ENCODE measurements at regions not wholly inside any gene's neighbourhood (a gene's known extent, or its start where the extent isn't known, plus 50 kb on each side); places are given as distances from the start of the nearest gene placed in this dataset.
"Not testable (repeated sequence)": the region's sequence is repeated elsewhere in the genome, so short reads cannot be mapped to it uniquely, and the experiment has no call there.

DNA sequence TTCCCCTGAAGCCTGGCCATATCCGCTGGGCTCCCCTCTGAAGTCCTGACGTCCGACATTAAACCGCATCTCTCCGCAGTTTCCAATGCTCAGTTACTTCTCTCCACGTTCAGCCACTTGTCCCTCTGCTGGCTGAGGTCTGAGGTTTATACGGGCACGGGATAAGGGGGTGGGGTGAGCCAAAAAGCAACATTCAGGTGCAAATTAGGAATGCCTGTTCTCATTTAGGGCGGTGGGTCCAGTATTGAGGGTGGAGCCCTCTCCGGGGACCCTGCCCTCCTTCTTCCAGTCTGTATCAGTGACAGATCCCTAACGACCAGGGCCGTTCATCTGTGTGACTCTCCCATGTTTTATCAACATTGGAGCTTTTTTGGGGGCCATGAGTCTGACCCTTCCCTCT is 1454.4 kb downstream of the HACE1 start:
- CTCF ChIA-PET: no interaction called here
- no peaks in the 10 kb centered on the region for H3K36me3 Mint-ChIP-seq
- no peak overlapping the region for H3K27ac Mint-ChIP-seq
- no peaks in the 10 kb centered on the region for H3K27me3 Mint-ChIP-seq
- H3K9me3 Mint-ChIP-seq (ENCODE audit: low read depth): peaks cover 3% of the 10 kb centered on the region
- ATAC-seq (no peak), DNase-seq (no peak)
- H3K4me3 Mint-ChIP-seq: no peak overlapping the region
- H3K4me1 Mint-ChIP-seq: no peaks in the 10 kb centered on the region

DNA sequence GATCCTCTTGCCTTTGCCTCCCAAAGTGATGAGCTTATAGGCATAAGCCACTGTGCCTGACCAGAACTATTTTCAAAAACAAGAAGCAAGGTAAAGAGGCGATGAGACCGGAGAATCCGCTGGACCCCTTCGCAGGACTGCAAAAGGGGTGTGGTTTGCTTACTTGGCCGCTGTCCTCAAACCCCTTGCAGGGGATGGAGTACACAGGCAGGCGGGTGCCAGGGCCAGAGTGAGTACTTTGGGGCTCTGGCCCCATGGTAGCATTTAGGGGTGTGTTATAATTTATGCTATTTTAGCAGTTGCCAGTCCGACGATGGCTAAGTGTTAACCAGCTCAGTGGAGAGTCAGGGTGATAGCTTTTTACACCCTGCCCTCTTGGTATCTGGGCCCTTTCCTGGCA is 1454.9 kb downstream of the HACE1 start:
- Mint-ChIP-seq H3K9me3 (ENCODE audit: low read depth) (peaks cover 3% of the 10 kb centered on the region), H3K4me1 (no peaks in the 10 kb centered on the region), H3K27ac (no peak overlapping the region), H3K4me3 (no peak overlapping the region), H3K36me3 (no peaks in the 10 kb centered on the region), H3K27me3 (no peaks in the 10 kb centered on the region)
- DNase-seq (no peak), ATAC-seq (no peak)
- CTCF ChIA-PET: no interaction called here

DNA sequence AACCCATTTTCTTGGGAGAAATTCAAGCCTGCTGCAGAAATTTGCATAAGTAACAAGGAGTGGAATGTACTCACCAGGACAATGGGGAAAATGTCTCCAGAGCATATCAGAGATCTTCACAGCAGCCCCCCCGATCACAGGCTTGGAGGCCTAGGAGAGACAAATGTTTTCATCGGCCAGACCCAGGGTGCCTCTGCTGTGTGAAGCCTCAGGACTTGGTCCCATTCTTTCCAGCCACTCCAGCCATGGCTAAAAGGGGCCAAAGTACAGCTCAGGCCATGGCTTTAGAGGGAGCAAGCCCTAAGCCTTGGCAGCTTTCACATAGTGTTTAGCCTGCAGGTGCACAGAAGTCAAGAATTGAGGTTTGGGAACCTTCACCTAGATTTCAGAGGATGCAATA is 1463.0 kb downstream of the HACE1 start:
- Mint-ChIP-seq H3K9me3 (ENCODE audit: low read depth) (peaks cover 2% of the 10 kb centered on the region), H3K27ac (no peak overlapping the region), H3K4me3 (no peak overlapping the region), H3K36me3 (no peaks in the 10 kb centered on the region), H3K4me1 (no peaks in the 10 kb centered on the region), H3K27me3 (no peaks in the 10 kb centered on the region)
- CTCF ChIA-PET: no interaction called here
- DNase-seq: no peak
- ATAC-seq: no peak

DNA sequence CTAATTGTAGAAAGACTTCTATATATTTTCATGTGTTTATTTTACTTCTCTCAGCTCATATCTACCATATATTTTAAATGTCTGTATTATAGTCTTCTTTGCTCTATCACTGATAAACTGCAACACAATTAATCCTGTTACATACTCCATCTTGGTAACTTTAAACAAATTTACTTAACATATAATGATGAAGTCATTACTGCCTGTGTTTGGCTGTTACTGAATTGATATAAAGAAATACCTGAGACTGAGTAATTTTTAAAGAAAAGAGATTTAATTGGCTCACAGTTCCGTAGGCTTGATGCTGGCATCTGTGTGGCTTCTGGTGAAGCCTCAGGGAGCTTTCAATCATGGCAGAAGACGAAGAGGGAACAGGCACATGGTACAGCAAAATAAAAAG is 1480.4 kb downstream of the HACE1 start:
- DNase-seq (no peak), ATAC-seq (no peak)
- CTCF ChIA-PET: no interaction called here
- Mint-ChIP-seq H3K27ac (no peak overlapping the region), H3K9me3 (ENCODE audit: low read depth) (no peaks in the 10 kb centered on the region), H3K27me3 (no peaks in the 10 kb centered on the region), H3K36me3 (no peaks in the 10 kb centered on the region), H3K4me3 (no peak overlapping the region), H3K4me1 (no peaks in the 10 kb centered on the region)

DNA sequence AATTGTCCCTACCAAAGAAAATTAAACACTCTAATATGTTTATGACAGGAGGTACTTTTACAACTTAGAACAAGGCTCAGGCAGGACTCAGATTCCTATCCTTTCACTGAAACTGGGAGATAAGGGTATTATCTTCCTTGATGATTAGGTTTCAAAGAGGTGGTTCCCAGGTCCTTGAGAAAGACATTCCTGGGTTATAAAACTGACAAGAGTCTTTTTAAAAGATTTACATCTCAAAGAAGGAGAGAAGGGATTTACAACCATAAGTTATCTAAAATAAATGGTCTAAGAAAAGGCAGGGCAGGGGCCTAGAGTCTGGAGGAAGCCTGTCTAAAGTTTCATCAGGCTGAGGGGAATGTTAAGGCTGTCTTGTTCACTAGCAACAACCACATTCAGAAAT is 1492.5 kb downstream of the HACE1 start:
- CTCF ChIA-PET: no interaction called here
- Mint-ChIP-seq H3K27ac (no peak overlapping the region), H3K36me3 (no peaks in the 10 kb centered on the region), H3K9me3 (ENCODE audit: low read depth) (peaks cover 5% of the 10 kb centered on the region), H3K4me3 (no peak overlapping the region), H3K4me1 (no peaks in the 10 kb centered on the region), H3K27me3 (no peaks in the 10 kb centered on the region)
- ATAC-seq (no peak), DNase-seq (no peak)

DNA sequence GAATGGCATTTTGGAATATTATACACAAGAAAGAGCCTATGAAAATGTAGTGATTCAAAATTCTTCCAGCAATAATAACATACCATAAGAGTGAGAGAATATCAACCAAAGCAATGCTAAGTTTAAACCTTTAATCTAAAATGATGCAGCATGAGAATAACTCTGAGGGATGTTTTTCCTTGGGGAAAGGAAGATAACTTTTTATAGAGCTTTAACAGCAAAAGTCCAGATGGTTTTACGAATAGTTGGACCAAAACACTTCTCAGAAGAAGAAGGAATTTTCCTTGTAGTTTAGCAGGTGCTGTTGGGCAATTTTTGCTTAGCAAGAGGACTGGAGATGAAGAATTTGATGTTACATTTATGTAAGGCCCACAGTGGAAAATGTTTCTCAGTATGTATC is 1503.2 kb downstream of the HACE1 start:
- ATAC-seq (no peak), DNase-seq (no peak)
- Mint-ChIP-seq H3K27me3 (no peaks in the 10 kb centered on the region), H3K4me3 (no peak overlapping the region), H3K4me1 (no peaks in the 10 kb centered on the region), H3K9me3 (ENCODE audit: low read depth) (no peaks in the 10 kb centered on the region), H3K36me3 (no peaks in the 10 kb centered on the region), H3K27ac (no peak overlapping the region)
- CTCF ChIA-PET: no interaction called here

DNA sequence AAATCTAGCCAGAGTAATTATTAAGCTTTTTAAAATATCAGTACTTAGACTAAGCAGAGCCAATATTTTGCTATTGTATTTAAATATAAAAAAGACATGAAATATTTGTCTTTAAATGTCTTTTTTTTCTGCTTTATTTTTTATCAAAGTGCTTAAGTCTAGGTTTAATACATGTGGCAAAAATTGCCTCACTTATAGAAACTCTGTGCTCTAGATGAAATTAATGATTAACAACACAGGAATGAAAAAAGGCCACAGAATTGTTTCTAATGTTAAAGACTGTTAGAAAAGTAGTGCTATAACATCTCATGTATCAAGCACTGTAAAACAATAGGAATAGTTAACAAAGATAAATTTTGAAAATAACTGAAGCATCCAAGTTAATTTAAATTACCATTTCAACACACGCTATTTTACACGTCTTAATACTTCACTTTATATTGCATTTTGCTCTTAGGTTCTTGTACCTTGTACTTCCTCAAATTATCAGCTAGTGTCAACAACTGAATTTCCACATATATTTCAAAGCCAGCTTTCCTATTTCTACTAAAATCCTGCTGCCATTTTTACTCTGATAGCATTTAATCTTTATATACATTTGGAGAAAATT is 1515.1 kb downstream of the HACE1 start:
- DNase-seq (no peak), ATAC-seq (no peak)
- H3K36me3 Mint-ChIP-seq: no peaks in the 10 kb centered on the region
- H3K4me1 Mint-ChIP-seq: no peaks in the 10 kb centered on the region
- peaks cover 5% of the 10 kb centered on the region for H3K9me3 Mint-ChIP-seq (ENCODE audit: low read depth)
- no peaks in the 10 kb centered on the region for H3K27me3 Mint-ChIP-seq
- CTCF ChIA-PET: no interaction called here
- H3K4me3 Mint-ChIP-seq: no peak overlapping the region
- no peak overlapping the region for H3K27ac Mint-ChIP-seq

DNA sequence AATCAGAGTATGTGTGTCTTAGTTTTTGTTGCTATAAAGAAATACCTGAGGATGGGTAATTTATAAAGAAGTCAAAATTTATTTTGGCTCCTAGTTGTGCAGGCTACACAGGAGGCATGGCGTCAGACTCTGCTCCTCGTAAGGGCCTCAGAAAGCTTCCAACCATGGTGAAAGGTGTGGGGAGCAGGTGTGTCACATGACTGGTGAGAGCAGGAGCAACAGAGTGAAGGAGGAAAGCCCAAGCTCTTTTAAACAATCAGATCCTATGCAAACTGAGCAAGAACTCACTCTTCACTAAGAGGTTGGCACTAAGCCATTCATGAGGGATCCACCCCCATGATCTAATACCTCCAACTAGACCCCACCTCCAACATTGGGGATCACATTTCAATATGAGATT is 1524.3 kb downstream of the HACE1 start:
- Mint-ChIP-seq H3K4me3 (no peak overlapping the region), H3K36me3 (no peaks in the 10 kb centered on the region), H3K27ac (no peak overlapping the region), H3K4me1 (no peaks in the 10 kb centered on the region), H3K9me3 (ENCODE audit: low read depth) (no peaks in the 10 kb centered on the region), H3K27me3 (no peaks in the 10 kb centered on the region)
- ATAC-seq (no peak), DNase-seq (no peak)
- CTCF ChIA-PET: no interaction called here

DNA sequence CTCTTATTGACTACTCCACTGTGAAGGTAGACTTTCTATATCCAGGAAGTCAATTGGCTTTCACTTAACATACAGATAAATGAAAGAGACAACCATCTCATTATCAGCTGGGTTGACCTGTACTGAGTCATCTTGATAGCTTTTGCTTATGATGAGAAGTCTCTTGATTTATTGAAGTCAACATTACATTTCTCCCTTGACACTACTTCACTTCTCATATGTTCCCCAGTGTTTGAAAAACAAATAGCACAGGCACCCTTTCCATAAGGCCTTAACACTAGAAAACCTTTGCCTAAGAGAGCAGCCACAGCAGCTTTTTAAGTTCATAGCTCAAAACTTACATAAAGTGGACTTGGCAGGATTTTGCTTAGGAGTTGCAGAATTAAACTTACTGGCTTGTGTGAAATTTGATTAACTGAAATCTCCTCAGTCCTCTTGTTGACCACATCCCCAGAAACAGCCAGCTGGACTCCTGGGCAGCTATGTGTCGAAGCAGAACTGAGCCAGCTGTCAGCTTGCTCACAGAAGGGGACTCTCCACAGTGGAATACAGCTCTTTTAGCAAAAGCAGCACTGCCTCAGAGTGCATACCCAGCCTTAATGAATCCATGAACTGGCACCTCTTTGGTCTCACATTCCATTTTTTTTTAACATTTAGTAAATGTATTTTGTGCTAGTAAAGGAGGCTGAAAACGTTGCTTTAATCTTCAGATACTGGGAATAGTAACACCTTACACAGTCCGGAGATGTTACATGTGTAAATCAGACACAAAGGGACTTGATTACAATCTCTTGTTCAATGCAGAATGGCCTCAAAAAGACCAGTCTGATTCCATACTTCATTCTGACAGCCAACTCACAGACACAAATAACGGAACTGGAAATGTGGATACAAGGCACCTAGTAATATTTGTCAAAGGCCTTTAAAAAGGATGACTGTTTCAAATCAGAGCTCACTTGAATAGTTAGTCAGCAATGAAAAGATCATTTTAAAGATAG is 1532.7 kb downstream of the HACE1 start:
- no peak overlapping the region for H3K4me3 Mint-ChIP-seq
- peaks cover 3% of the 10 kb centered on the region for H3K9me3 Mint-ChIP-seq (ENCODE audit: low read depth)
- H3K4me1 Mint-ChIP-seq: no peaks in the 10 kb centered on the region
- H3K27me3 Mint-ChIP-seq: no peaks in the 10 kb centered on the region
- H3K27ac Mint-ChIP-seq: no peak overlapping the region
- DNase-seq (no peak), ATAC-seq (no peak)
- H3K36me3 Mint-ChIP-seq: no peaks in the 10 kb centered on the region
- CTCF ChIA-PET: no interaction called here

DNA sequence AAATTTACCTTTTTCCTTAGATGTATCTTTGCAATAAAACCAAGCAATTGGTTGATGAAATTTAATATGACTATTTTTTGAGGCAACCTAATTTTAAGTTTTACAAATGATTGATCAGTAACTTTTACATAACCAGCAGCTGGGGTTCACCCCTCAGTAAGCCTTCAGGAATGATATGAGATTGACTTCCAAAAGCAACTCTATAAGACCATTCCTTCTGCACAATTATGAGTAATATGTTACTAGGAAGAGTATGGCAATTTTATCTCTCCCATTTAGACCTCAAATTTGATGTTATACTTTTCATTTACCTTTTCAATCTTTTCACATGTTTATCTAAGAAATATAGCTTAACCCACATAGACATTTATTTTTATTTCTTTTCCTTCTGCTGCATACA is 1546.3 kb downstream of the HACE1 start:
- Mint-ChIP-seq H3K27me3 (no peaks in the 10 kb centered on the region), H3K9me3 (ENCODE audit: low read depth) (peaks cover 7% of the 10 kb centered on the region), H3K4me3 (no peak overlapping the region), H3K4me1 (no peaks in the 10 kb centered on the region), H3K36me3 (no peaks in the 10 kb centered on the region), H3K27ac (no peak overlapping the region)
- DNase-seq (no peak), ATAC-seq (no peak)
- CTCF ChIA-PET: no interaction called here

DNA sequence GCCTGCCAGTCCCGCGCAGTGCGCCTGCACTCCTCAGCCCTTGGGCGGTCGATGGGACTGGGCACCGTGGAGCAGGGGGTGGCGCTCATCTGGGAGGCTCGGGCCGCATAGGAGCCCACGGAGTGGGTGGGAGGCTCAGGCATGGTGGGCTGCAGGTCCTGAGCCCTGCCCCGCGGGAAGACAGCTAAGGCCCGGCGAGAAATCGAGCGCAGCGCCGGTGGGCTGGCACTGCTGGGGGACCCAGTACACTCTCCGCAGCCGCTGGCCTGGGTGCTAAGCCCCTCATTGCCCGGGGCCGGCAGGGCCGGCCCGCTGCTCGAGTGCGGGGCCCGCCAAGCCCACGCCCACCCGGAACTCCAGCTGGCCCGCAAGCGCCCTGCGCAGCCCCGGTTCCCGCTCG is 1565.3 kb downstream of the HACE1 start:
- DNase-seq; H3K27me3 Mint-ChIP-seq; CTCF ChIA-PET; H3K4me1 Mint-ChIP-seq; H3K27ac Mint-ChIP-seq; H3K4me3 Mint-ChIP-seq; H3K9me3 Mint-ChIP-seq (ENCODE audit: low read depth); ATAC-seq; H3K36me3 Mint-ChIP-seq: not testable (repeated sequence)

DNA sequence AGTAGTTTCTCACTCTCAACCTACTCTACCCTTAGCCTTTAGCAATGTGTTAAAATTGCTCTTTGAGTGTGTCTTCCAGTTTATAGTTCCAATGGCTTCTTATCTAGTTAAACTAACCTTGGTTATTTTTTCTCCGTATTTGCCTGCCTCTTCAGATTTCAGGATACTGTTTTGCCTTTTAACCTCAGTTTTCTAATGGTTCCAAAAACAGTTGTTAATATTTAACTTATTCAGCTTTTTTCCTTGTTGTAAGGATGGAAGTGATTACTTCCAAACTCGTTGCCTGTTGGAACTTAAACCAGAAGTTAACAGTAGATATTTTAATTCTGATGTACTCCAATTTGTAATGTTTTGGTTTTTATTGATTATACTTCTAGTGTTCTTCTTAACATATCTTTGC is 1574.9 kb downstream of the HACE1 start:
- peaks cover 2% of the 10 kb centered on the region for H3K9me3 Mint-ChIP-seq (ENCODE audit: low read depth)

DNA sequence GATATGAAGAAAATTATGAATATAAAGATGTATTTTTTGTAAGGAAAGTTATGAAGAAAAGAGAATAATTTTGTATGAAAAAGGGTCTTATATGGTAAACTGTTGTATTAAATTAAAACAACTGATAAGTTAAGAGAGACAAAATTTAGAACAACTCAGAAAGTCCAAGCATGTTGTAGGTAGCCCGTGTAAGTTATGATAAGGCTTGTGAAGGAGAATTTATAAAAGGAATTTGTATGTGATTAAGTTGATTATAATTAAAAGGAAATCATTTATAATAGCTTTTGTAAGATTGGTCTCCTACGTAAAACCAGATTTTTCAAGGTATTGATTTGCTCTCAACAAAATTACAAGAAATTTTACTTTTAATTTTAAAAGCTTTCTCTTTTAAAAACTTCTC is 1579.3 kb downstream of the HACE1 start:
- Mint-ChIP-seq H3K27ac (no peak overlapping the region), H3K27me3 (no peaks in the 10 kb centered on the region), H3K9me3 (ENCODE audit: low read depth) (peaks cover 2% of the 10 kb centered on the region), H3K36me3 (no peaks in the 10 kb centered on the region), H3K4me3 (no peak overlapping the region), H3K4me1 (no peaks in the 10 kb centered on the region)
- CTCF ChIA-PET: no interaction called here
- no peak for DNase-seq
- no peak for ATAC-seq

More for the DNA sequence above, 1574.9 kb downstream of the HACE1 start:
- no peaks in the 10 kb centered on the region for H3K36me3 Mint-ChIP-seq
- no peak overlapping the region for H3K4me3 Mint-ChIP-seq
- no peak overlapping the region for H3K27ac Mint-ChIP-seq
- no peaks in the 10 kb centered on the region for H3K27me3 Mint-ChIP-seq
- CTCF ChIA-PET: no interaction called here
- ATAC-seq: no peak
- no peaks in the 10 kb centered on the region for H3K4me1 Mint-ChIP-seq
- no peak for DNase-seq

DNA sequence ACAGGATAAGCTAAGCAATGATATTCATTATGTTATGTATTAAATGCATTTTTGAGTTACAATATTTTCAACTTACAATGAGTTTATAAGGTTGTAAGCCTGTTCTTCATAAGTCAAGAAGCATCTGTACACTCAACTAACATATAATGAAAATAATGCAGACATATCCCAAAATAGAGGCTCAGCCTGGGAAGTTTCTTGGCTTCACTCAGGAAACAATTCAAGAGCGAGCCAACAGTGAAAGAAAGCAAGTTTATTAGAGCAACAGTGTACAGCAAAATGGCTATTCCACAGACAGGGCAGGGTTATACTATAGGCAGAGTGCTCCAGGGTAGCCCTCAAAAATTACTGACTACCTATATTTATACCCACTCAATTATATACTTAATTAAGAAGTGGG is 1581.8 kb downstream of the HACE1 start:
- Mint-ChIP-seq H3K9me3 (ENCODE audit: low read depth) (peaks cover 2% of the 10 kb centered on the region), H3K27ac (no peak overlapping the region), H3K4me3 (no peak overlapping the region), H3K4me1 (no peaks in the 10 kb centered on the region), H3K36me3 (no peaks in the 10 kb centered on the region), H3K27me3 (no peaks in the 10 kb centered on the region)
- DNase-seq (no peak), ATAC-seq (no peak)
- CTCF ChIA-PET: no interaction called here
